ENCODE measurements at regions not wholly inside any gene's neighbourhood (a gene's known extent, or its start where the extent isn't known, plus 50 kb on each side); places are given as distances from the start of the nearest gene placed in this dataset.

DNA sequence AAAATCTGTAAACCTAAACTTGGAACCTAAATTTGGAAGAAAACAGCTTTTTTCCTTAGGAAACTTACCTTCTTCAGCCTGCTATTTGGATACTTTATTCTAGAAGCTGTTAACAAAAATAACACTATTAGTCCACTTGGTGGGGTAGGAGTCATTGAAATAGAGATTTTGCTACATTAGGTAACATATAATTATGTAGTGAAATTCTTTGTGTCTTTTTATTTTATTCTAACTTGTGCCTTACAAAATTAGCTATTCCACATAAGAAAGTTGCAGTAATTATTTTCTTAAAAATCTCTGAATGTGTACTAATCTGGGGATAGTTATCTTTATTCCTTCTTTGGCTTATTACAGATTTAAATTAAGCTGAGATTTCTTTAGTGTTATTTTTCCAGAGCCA lies 360.4 kb upstream of the ROBO2 start:
- no peak for ATAC-seq (ENCODE audit: low FRiP score in 2 of 2)
- no peak overlapping the region for H3K4me3 ChIP-seq
- no peaks in the 10 kb centered on the region for H3K9me3 ChIP-seq
- no peak overlapping the region for H3K27ac ChIP-seq
- no peaks in the 10 kb centered on the region for H3K27me3 ChIP-seq
- DNase-seq = no peak
- H3K36me3 ChIP-seq = no peaks in the 10 kb centered on the region
- no peak for TF ChIP-seq POLR2A (IDR thresholded peaks at IDR 0.05)
- TF ChIP-seq, protein P1, sequence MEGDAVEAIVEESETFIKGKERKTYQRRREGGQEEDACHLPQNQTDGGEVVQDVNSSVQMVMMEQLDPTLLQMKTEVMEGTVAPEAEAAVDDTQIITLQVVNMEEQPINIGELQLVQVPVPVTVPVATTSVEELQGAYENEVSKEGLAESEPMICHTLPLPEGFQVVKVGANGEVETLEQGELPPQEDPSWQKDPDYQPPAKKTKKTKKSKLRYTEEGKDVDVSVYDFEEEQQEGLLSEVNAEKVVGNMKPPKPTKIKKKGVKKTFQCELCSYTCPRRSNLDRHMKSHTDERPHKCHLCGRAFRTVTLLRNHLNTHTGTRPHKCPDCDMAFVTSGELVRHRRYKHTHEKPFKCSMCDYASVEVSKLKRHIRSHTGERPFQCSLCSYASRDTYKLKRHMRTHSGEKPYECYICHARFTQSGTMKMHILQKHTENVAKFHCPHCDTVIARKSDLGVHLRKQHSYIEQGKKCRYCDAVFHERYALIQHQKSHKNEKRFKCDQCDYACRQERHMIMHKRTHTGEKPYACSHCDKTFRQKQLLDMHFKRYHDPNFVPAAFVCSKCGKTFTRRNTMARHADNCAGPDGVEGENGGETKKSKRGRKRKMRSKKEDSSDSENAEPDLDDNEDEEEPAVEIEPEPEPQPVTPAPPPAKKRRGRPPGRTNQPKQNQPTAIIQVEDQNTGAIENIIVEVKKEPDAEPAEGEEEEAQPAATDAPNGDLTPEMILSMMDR (IDR thresholded peaks at IDR 0.05) = no peak
- TF ChIP-seq EP300 (IDR thresholded peaks at IDR 0.05) = no peak
- no peak for TF ChIP-seq POLR2AphosphoS5 (IDR thresholded peaks at IDR 0.05)
- no peaks in the 10 kb centered on the region for H3K4me1 ChIP-seq

DNA sequence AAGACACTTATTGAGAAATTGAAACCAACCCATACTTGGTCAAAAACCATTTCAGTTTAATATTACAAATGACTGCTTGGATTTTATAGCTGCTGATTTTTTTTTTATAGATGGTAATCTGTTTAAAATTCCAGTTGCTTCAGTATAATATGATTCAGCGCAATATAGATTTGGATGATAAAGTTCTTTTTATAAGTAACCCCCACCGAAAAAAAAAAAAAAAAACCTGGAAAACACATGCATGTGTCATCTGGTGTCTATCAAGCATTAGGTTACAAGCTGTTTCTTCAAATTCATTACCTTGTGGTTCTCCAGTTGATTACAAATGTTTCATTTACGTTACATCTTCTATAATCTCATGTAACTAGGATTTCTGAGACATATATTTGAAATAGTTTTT lies 356.6 kb upstream of the ROBO2 start:
- no peaks in the 10 kb centered on the region for H3K9me3 ChIP-seq
- no peaks in the 10 kb centered on the region for H3K36me3 ChIP-seq
- H3K4me1 ChIP-seq = no peaks in the 10 kb centered on the region
- TF ChIP-seq EP300 (IDR thresholded peaks at IDR 0.05) (no peak), POLR2A (IDR thresholded peaks at IDR 0.05) (no peak)
- TF ChIP-seq, protein P1 (IDR thresholded peaks at IDR 0.05) = no peak
- no peak overlapping the region for H3K27ac ChIP-seq
- no peak overlapping the region for H3K4me3 ChIP-seq
- no peak for DNase-seq
- 69 to 76% methylated on average over 3 of the region's 3 CpGs for WGBS, 2 donors
- no peaks in the 10 kb centered on the region for H3K27me3 ChIP-seq
- no peak for ATAC-seq (ENCODE audit: low FRiP score in 2 of 2)

DNA sequence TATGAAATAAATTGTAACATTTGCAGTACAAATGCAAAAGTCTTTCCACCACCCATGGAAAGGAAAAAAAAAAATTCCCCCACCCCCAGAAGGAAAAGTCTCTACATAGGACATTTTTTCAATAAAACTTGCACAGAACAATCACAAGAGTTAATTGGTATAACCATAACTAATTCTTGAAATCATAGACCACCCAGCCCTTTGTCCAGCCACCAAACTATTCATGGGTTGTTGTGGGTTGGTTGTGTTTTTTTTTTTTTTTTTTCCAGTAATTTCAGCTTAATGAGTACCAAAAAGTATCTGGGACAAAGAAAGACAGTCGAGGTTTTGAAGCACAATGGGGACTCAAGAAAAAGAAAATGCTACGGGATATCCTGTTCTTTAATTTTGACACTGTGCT lies 355.0 kb upstream of the ROBO2 start:
- Histone ChIP-seq H3K27me3 (no peaks in the 10 kb centered on the region), H3K27ac (no peak overlapping the region), H3K4me3 (no peak overlapping the region), H3K4me1 (no peaks in the 10 kb centered on the region), H3K36me3 (no peaks in the 10 kb centered on the region), H3K9me3 (no peaks in the 10 kb centered on the region)
- no peak for DNase-seq
- no peak for TF ChIP-seq POLR2A (IDR thresholded peaks at IDR 0.05)
- no peak for TF ChIP-seq POLR2AphosphoS5 (IDR thresholded peaks at IDR 0.05)
- TF ChIP-seq, protein P1 (IDR thresholded peaks at IDR 0.05) = no peak
- TF ChIP-seq EP300 (IDR thresholded peaks at IDR 0.05) = no peak
- ATAC-seq (ENCODE audit: low FRiP score in 2 of 2) = no peak
- WGBS, 2 donors = 82 to 88% methylated on average over 2 of the region's 2 CpGs

DNA sequence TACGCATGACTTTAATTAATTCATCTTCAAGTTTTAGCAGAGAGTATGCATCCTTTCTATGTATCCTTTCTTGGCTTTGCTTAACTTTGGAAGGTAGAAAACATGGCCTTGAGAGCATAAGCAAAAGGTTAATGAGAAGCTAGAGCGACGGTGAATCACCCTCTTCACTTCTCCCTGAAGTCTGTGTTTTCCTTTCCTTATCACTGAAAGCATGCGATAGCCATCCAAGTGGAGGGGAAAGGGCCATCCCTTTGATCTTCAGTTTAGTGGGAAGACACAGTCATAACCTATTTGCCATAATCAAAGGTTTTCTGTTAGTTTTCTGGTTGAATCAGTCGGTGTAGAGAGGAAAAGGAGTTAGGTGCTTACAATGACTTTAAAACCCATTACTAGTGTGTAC lies 354.0 kb upstream of the ROBO2 start:
- TF ChIP-seq, protein P1 (IDR thresholded peaks at IDR 0.05) = no peak
- TF ChIP-seq POLR2AphosphoS5 (IDR thresholded peaks at IDR 0.05) (no peak), POLR2A (IDR thresholded peaks at IDR 0.05) (no peak), EP300 (IDR thresholded peaks at IDR 0.05) (no peak)
- Histone ChIP-seq H3K4me3 (no peak overlapping the region), H3K27ac (no peak overlapping the region), H3K4me1 (no peaks in the 10 kb centered on the region), H3K36me3 (no peaks in the 10 kb centered on the region), H3K9me3 (no peaks in the 10 kb centered on the region), H3K27me3 (no peaks in the 10 kb centered on the region)
- no peak for DNase-seq
- WGBS, 2 donors = 40 to 48% methylated on average over 5 of the region's 5 CpGs
- ATAC-seq (ENCODE audit: low FRiP score in 2 of 2) = no peak

DNA sequence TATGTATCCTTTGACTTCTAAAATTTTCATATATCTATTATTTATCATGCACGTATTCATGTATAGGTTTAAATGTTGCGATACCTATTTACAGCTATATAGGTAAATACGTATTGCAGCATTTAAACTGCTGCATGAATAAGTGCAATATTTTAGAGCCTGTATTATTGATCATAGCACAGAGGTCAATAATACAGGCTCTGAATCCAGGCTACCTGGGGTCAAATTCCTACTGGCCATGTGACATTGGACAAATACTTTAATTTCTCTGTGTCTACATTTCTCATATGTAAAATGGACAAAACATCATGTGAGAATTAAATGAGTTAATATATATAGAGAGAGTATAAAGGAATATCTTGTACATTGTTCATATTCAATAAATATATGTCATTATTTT lies 352.9 kb upstream of the ROBO2 start:
- no peak for ATAC-seq (ENCODE audit: low FRiP score in 2 of 2)
- no peaks in the 10 kb centered on the region for H3K27me3 ChIP-seq

More for the DNA sequence above, 352.9 kb upstream of the ROBO2 start:
- 95 to 99% methylated on average over 3 of the region's 3 CpGs for WGBS, 2 donors
- no peaks in the 10 kb centered on the region for H3K9me3 ChIP-seq
- no peak for TF ChIP-seq POLR2A (IDR thresholded peaks at IDR 0.05)
- TF ChIP-seq, protein P1 (IDR thresholded peaks at IDR 0.05) = no peak
- TF ChIP-seq POLR2AphosphoS5 (IDR thresholded peaks at IDR 0.05) = no peak
- H3K27ac ChIP-seq = no peak overlapping the region
- H3K4me1 ChIP-seq = no peaks in the 10 kb centered on the region
- no peaks in the 10 kb centered on the region for H3K36me3 ChIP-seq
- no peak overlapping the region for H3K4me3 ChIP-seq
- DNase-seq = no peak
